ENCODE measurements at regions not wholly inside any gene's neighbourhood (a gene's known extent, or its start where the extent isn't known, plus 50 kb on each side); places are given as distances from the start of the nearest gene placed in this dataset.

DNA sequence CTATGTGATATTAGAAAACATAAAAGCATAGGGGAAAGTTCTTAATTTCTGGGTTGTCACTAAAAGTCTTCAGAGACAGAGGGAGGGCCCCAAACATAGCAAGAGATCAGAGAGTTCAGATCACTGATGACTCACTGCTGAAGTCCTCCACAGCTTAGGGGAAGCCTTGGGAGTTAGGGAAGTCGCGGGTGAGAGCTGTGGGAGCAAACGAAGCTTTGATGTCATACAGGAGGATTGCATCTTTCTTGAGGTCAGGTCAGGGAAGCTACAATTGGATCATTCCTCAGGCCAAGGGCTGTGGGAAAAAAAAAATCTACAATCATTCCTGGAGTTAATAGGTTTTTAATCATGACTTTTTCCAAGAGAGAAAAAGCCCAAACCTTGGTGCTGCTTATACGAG is 96.2 kb downstream of the COPS8 start:
- no peak for FAIRE-seq
- no peaks in the 10 kb centered on the region for H3K9me3 ChIP-seq
- ATAC-seq = peak in 3 of 4 donors; percentile 51 to 73 (median 55)
- no peak overlapping the region for H3K4me3 ChIP-seq
- intact Hi-C loops (cut with DNase I) = no loop called here
- TF ChIP-seq, protein P1, sequence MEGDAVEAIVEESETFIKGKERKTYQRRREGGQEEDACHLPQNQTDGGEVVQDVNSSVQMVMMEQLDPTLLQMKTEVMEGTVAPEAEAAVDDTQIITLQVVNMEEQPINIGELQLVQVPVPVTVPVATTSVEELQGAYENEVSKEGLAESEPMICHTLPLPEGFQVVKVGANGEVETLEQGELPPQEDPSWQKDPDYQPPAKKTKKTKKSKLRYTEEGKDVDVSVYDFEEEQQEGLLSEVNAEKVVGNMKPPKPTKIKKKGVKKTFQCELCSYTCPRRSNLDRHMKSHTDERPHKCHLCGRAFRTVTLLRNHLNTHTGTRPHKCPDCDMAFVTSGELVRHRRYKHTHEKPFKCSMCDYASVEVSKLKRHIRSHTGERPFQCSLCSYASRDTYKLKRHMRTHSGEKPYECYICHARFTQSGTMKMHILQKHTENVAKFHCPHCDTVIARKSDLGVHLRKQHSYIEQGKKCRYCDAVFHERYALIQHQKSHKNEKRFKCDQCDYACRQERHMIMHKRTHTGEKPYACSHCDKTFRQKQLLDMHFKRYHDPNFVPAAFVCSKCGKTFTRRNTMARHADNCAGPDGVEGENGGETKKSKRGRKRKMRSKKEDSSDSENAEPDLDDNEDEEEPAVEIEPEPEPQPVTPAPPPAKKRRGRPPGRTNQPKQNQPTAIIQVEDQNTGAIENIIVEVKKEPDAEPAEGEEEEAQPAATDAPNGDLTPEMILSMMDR (IDR thresholded peaks at IDR 0.05) = no peak
- H3K27me3 ChIP-seq = no peaks in the 10 kb centered on the region
- DNase-seq = no peak
- no peaks in the 10 kb centered on the region for H3K4me1 ChIP-seq
- H3K36me3 ChIP-seq = no peaks in the 10 kb centered on the region
- H3K27ac ChIP-seq = no peak overlapping the region
- 61% methylated on average over 4 of the region's 4 CpGs for WGBS, 2 donors

DNA sequence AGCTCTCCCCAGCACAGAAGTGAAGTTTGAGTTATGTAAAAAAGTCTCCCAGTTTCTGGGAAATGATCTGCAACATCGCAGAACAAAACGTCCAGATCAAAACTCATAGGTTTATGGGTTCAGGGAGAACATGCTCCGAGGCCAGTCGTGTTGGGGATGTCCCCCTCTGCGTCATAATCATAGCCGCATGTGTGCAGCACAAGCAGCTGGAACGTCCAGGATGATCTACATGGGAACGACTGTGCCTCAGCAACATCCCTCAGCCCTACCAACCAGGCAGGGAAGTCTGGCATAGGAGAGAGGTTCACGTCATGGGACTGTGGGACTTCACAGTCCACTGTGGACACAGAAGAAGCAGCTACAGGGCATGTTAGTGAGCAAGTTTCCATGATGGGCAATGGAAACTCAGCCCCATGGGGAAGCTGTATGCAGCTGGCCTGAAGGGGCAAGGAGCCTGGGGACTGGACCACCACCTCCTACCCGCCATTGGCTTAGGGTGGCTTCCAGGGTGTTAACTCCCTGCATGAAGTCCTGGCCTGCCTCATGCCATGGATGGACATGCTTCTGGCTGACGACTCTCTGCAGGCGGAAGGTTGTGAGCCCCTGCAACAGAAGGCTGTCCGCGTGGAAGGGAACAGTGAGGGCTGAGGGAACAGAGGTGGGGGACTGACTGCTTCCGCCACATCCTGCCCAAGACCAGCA is 96.9 kb downstream of the COPS8 start:
- no peaks in the 10 kb centered on the region for H3K4me1 ChIP-seq
- no peak overlapping the region for H3K27ac ChIP-seq
- TF ChIP-seq, protein P1 (IDR thresholded peaks at IDR 0.05) = no peak
- H3K9me3 ChIP-seq = no peaks in the 10 kb centered on the region
- intact Hi-C loops (cut with DNase I) = no loop called here
- DNase-seq (no peak), ATAC-seq (peak in 2 of 4 donors; percentile 45 to 65), FAIRE-seq (no peak)
- no peaks in the 10 kb centered on the region for H3K36me3 ChIP-seq
- 70 to 77% methylated on average over 14 to 15 of the region's 15 CpGs for WGBS, 2 donors
- H3K27me3 ChIP-seq = no peaks in the 10 kb centered on the region
- no peak overlapping the region for H3K4me3 ChIP-seq

DNA sequence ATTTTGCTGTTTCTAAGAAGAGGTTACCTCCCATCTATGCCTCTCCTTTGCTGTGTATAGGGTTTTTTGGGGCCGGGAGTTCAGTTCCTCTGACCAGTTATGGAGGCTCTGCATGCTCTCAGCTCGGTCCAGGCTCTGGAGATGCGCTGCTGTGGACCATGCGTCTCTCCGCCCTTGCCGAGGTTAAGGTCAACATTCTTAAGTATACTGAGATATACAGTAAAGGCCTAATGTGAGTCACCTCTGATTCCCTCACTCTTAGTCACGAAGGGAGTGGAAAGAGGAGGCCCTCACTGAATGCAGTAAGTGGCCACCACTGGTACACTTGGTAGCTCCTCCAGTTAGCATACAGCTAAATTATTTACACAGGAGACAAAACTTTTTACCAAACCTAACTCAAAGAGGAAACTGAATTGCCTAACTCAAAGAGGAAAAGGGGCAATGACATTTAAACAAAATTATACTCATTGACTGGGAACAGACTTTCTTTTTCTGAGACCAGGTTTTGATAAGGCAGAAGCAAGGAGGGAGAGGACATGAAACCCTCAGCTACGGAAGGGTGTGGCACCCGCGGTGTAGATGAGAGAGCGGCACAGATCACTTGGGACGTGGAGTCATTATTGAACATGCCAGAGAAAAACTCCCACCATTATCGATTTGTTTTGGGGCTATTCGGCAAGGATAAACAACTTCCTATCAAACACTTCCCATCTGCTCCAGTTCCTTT is 98.7 kb downstream of the COPS8 start:
- H3K27me3 ChIP-seq = no peaks in the 10 kb centered on the region
- intact Hi-C loops (cut with DNase I) = no loop called here
- H3K4me1 ChIP-seq = no peaks in the 10 kb centered on the region
- DNase-seq = no peak
- no peak for ATAC-seq
- 80 to 85% methylated on average over 14 of the region's 14 CpGs for WGBS, 2 donors
- H3K36me3 ChIP-seq = no peaks in the 10 kb centered on the region
- TF ChIP-seq, protein P1 (IDR thresholded peaks at IDR 0.05) = no peak
- FAIRE-seq = no peak
- no peak overlapping the region for H3K4me3 ChIP-seq
- no peaks in the 10 kb centered on the region for H3K9me3 ChIP-seq
- no peak overlapping the region for H3K27ac ChIP-seq

DNA sequence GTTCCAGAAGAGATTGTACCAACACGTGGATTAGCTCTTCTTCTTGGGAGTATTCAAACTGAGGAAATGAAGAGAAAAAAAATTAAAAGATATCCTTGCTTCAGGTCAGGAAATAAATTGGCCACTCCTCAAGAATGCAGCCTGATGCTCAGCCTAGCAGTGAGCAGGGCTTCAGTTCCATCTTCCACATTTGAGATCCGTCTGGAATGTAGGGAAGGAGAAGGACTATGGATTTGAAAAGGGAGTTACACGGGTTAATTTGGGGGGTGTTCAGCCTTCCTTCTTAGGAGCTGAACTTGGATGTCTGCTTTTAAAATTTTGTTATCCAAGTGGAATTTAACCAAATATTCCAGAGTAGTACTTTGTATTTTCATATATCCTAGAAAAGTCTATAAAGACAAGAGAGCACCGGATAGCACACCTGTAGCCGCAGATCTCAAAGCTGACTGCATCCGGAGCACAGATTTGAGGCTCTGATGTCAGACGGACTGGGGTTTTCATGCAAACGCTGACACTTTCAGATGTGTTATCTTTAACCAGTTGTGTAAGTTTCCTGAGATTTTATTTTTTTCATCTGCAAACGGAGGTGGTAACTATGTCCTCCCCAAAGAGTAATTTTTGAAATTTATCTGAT is 99.3 kb downstream of the COPS8 start:
- FAIRE-seq = no peak
- H3K27ac ChIP-seq = no peak overlapping the region
- no peaks in the 10 kb centered on the region for H3K36me3 ChIP-seq
- H3K4me1 ChIP-seq = no peaks in the 10 kb centered on the region
- TF ChIP-seq, protein P1 (IDR thresholded peaks at IDR 0.05) = no peak
- no peak for DNase-seq
- H3K9me3 ChIP-seq = no peaks in the 10 kb centered on the region
- H3K27me3 ChIP-seq = no peaks in the 10 kb centered on the region
- no peak overlapping the region for H3K4me3 ChIP-seq
- WGBS, 2 donors = 58% methylated on average over 9 of the region's 9 CpGs
- intact Hi-C loops (cut with DNase I) = no loop called here
- no peak for ATAC-seq

Measured in pancreas (tissue), 10 donors.